A549 (cell line): ENCODE measurements at regions not wholly inside any gene's neighbourhood (a gene's known extent, or its start where the extent isn't known, plus 50 kb on each side); places are given as distances from the start of the nearest gene placed in this dataset.

Source experiments
- ATAC-seq, 2 experiments: fragments of 200-7000 bp in 1 of 2; fragments of >200 bp in 1 of 2; cut with Nextera tagmentation in 1 of 2; cut with Tn5 transposase in 1 of 2; 3 replicates each; pipeline versions ENCODE4 v1.8.0 to v1.9.1; 2018 to 2020; ENCODE audit warnings: mild to moderate bottlenecking in 1 of 2, moderate library complexity in 1 of 2
- CTCF ChIA-PET: fragments of 300-600 bp; sonication (Branson Sonifier 250); formaldehyde crosslinking; extraction: SDS; loops from one replicate; lab custom pipeline; 2021; ENCODE audit warnings: antibody characterized with exemption, inconsistent platforms; lab: Yijun Ruan, JAX
- POLR2A ChIA-PET: fragments of 350-600 bp; formaldehyde crosslinking; extraction: SDS; loops from one replicate; lab custom pipeline; 2021; ENCODE audit warnings: antibody characterized with exemption, inconsistent platforms; lab: Yijun Ruan, JAX
- DNase-seq, 2 experiments: peaks; one replicate each; pipeline versions ENCODE4 v3.0.0 to v3.0.0-alpha.2; 2011 to 2016; ENCODE audit warnings: low read depth in 1 of 2, low spot score in 1 of 2
- FAIRE-seq: peaks from 2 replicates; lab custom pipeline; 2011; peaks lifted over from hg19 to GRCh38; lab: Jason Lieb, UNC
- H3K27ac ChIP-seq, 2 experiments: fragments of >200 bp; sonication (Bioruptor Twin); formaldehyde crosslinking; 3 replicates each; pipeline ENCODE4 v1.5.1; 2016 to 2017
- H3K4me1 ChIP-seq: fragments of >200 bp; sonication (Bioruptor Twin); formaldehyde crosslinking; 3 replicates; pipeline ENCODE4 v1.6.1; 2016
- H3K4me2 ChIP-seq: fragments of >200 bp; sonication (Bioruptor Twin); formaldehyde crosslinking; 3 replicates; pipeline ENCODE4 v1.6.1; 2016
- H3K4me3 ChIP-seq: fragments of >200 bp; sonication (Bioruptor Twin); formaldehyde crosslinking; 3 replicates; pipeline ENCODE4 v1.5.1; 2016
- H3K9me3 ChIP-seq: fragments of >200 bp; sonication (Bioruptor Twin); formaldehyde crosslinking; 3 replicates; pipeline ENCODE4 v1.6.1; 2016
- CBX2 ChIP-seq: fragments of 200-600 bp; sonication (generic); IDR thresholded peaks from 2 replicates; pipeline ENCODE4 v1.6.1; 2016; ENCODE audit warnings: low read depth, mild to moderate bottlenecking, borderline replicate concordance
- CBX8 ChIP-seq: fragments of 200-600 bp; sonication (generic); IDR thresholded peaks from 2 replicates; pipeline ENCODE4 v1.6.1; 2016
- CEBPB ChIP-seq, 2 experiments: fragments of >200 bp in 1 of 2; sonication (Bioruptor Twin) in 1 of 2; formaldehyde crosslinking in 1 of 2; IDR thresholded peaks; 2 replicates each; pipeline ENCODE4 v1.6.1; 2012 to 2016
- E2F6 ChIP-seq: IDR thresholded peaks from 2 replicates; pipeline ENCODE4 v1.6.1; 2012; ENCODE audit warnings: low read depth, borderline replicate concordance
- EHF ChIP-seq: fragments of 250-450 bp; sonication (Bioruptor Pico); IDR thresholded peaks from 2 replicates; pipeline ENCODE4 v1.5.0; 2020; ENCODE audit warnings: mild to moderate bottlenecking
- EHMT2 ChIP-seq: fragments of 200-600 bp; sonication (generic); IDR thresholded peaks from 2 replicates; pipeline ENCODE4 v1.6.1; 2016; ENCODE audit warnings: antibody characterized with exemption, low read depth, mild to moderate bottlenecking, moderate library complexity
- EP300 ChIP-seq, 2 experiments: fragments of >200 bp; sonication (Bioruptor Twin); formaldehyde crosslinking; IDR thresholded peaks; 2 replicates in 1 of 2; 3 replicates in 1 of 2; pipeline ENCODE4 v1.6.1; 2016 to 2017
- ESRRA ChIP-seq: fragments of 150-350 bp; IDR thresholded peaks from 2 replicates; pipeline ENCODE4 v1.6.1; 2014; ENCODE audit warnings: mild to moderate bottlenecking, low read length, borderline replicate concordance
- FOSB ChIP-seq: fragments of 250-450 bp; sonication (Bioruptor Pico); IDR thresholded peaks from 2 replicates; pipeline ENCODE4 v1.5.0; 2020; ENCODE audit warnings: mild to moderate bottlenecking, moderate library complexity
- FOXS1 ChIP-seq: fragments of 250-450 bp; sonication (Bioruptor Pico); IDR thresholded peaks from 2 replicates; pipeline ENCODE4 v1.5.0; 2020; ENCODE audit warnings: mild to moderate bottlenecking, moderate library complexity
- GATA3 ChIP-seq: IDR thresholded peaks from 2 replicates; pipeline ENCODE4 v1.6.1; 2012; ENCODE audit warnings: borderline replicate concordance
- HDAC2 ChIP-seq: fragments of 200-600 bp; sonication (generic); IDR thresholded peaks from 2 replicates; pipeline ENCODE4 v1.6.1; 2016
- HOXA7 ChIP-seq: fragments of 250-450 bp; sonication (Bioruptor Pico); IDR thresholded peaks from 2 replicates; pipeline ENCODE4 v1.5.0; 2020; ENCODE audit warnings: mild to moderate bottlenecking, moderate library complexity
- HOXB5 ChIP-seq: fragments of 250-450 bp; sonication (Bioruptor Pico); IDR thresholded peaks from 2 replicates; pipeline ENCODE4 v1.5.0; 2020; ENCODE audit warnings: mild to moderate bottlenecking, moderate library complexity
- KDM1A ChIP-seq: fragments of 200-600 bp; sonication (generic); IDR thresholded peaks from 2 replicates; pipeline ENCODE4 v1.6.1; 2016; ENCODE audit warnings: low read depth, mild to moderate bottlenecking
- MYC ChIP-seq: IDR thresholded peaks from 2 replicates; pipeline ENCODE4 v1.6.1; 2012; ENCODE audit warnings: mild to moderate bottlenecking, inconsistent platforms, low read length, improper control_type of control experiment, borderline replicate concordance
- POLR2AphosphoS2 ChIP-seq: conservative IDR thresholded peaks from 2 replicates; pipeline ENCODE4 v1.6.1; 2012; ENCODE audit warnings: low read length, improper control_type of control experiment, inconsistent platforms
- RARB ChIP-seq: fragments of 250-450 bp; sonication (Bioruptor Pico); IDR thresholded peaks from 2 replicates; pipeline ENCODE4 v1.8.0; 2021; ENCODE audit warnings: mild to moderate bottlenecking, moderate library complexity
- RCOR1 ChIP-seq: fragments of 150-350 bp; IDR thresholded peaks from 2 replicates; pipeline ENCODE4 v1.6.1; 2014; ENCODE audit warnings: antibody characterized with exemption, low read length, low read depth
- REST ChIP-seq: fragments of 200-600 bp; sonication (generic); IDR thresholded peaks from 2 replicates; pipeline ENCODE4 v1.6.1; 2016; ENCODE audit warnings: antibody characterized with exemption, mild to moderate bottlenecking, moderate library complexity
- RNF2 ChIP-seq: fragments of 200-600 bp; sonication (generic); IDR thresholded peaks from 2 replicates; pipeline ENCODE4 v1.6.1; 2016; ENCODE audit warnings: low read depth, mild to moderate bottlenecking, antibody characterized with exemption, moderate library complexity, borderline replicate concordance
- ZFP36 ChIP-seq: fragments of 450-650 bp; IDR thresholded peaks from 2 replicates; pipeline ENCODE4 v1.6.1; 2014; ENCODE audit warnings: borderline replicate concordance; ENCODE audit not compliant: partially characterized antibody
- WGBS: methylation state at CpG from one replicate; pipeline ENCODE4 v1.1.6; 2017; ENCODE audit errors: missing lambda C conversion rate; 5-methylcytosine and 5-hydroxymethylcytosine counted together
- TF ChIP-seq, protein P1 (sequence below): fragments of 450-650 bp; IDR thresholded peaks from 2 replicates; pipeline ENCODE4 v1.6.1; 2014; ENCODE audit warnings: antibody characterized with exemption
- TF ChIP-seq, protein P2 (sequence below): IDR thresholded peaks from 2 replicates; pipeline ENCODE4 v1.6.1; 2012
- TF ChIP-seq, protein P3 (sequence below): fragments of 150-350 bp; IDR thresholded peaks from 2 replicates; pipeline ENCODE4 v1.6.1; 2014; ENCODE audit warnings: low read depth, mild to moderate bottlenecking, low read length

GRCh38 chr12:74820324-74820723 lies 282.7 kb downstream of the ATXN7L3B start (continued):
- TF ChIP-seq, protein P1, sequence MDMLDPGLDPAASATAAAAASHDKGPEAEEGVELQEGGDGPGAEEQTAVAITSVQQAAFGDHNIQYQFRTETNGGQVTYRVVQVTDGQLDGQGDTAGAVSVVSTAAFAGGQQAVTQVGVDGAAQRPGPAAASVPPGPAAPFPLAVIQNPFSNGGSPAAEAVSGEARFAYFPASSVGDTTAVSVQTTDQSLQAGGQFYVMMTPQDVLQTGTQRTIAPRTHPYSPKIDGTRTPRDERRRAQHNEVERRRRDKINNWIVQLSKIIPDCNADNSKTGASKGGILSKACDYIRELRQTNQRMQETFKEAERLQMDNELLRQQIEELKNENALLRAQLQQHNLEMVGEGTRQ: no peak
- no peak for TF ChIP-seq POLR2AphosphoS2
- TF ChIP-seq RCOR1: no peak
- no peak for TF ChIP-seq CBX2

GRCh38 chr12:74836567-74836966 lies 298.9 kb downstream of the ATXN7L3B start:
- ChIA-PET CTCF (interaction anchor here (1.5 kb wide), 1 partner anchor 34 kb away, joined by 4 read pairs; no protein-coding TSS in a partner anchor), POLR2A (no interaction called here)
- ATAC-seq (no peak), FAIRE-seq (no peak), DNase-seq (no peak)
- Histone ChIP-seq H3K9me3 (peaks cover 6% of the 10 kb centered on the region; the same call in 1 of the 3 replicates), H3K27ac (no peak overlapping the region), H3K4me3 (no peak overlapping the region), H3K4me2 (no peak overlapping the region), H3K4me1 (no peaks in the 10 kb centered on the region)
- TF ChIP-seq HOXA7 (CRISPR knock-in tag): no peak
- TF ChIP-seq CBX8: no peak
- no peak for TF ChIP-seq RNF2
- TF ChIP-seq E2F6: no peak
- TF ChIP-seq MYC: no peak
- peak; percentile 59 for TF ChIP-seq ZFP36
- WGBS: 20% methylated on average over 2 of the region's 2 CpGs

GRCh38 chr12:74846116-74846515 lies 308.5 kb downstream of the ATXN7L3B start:
- no peak overlapping the region for H3K4me2 ChIP-seq
- no peaks in the 10 kb centered on the region for H3K4me1 ChIP-seq
- ChIA-PET POLR2A (no interaction called here), CTCF (no interaction called here)
- no peak overlapping the region for H3K27ac ChIP-seq
- H3K9me3 ChIP-seq: no peaks in the 10 kb centered on the region
- TF ChIP-seq RARB (CRISPR knock-in tag) (no peak), ESRRA (no peak), REST (no peak), HDAC2 (no peak)
- TF ChIP-seq, protein P2, sequence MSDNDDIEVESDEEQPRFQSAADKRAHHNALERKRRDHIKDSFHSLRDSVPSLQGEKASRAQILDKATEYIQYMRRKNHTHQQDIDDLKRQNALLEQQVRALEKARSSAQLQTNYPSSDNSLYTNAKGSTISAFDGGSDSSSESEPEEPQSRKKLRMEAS: no peak
- TF ChIP-seq, protein P3, sequence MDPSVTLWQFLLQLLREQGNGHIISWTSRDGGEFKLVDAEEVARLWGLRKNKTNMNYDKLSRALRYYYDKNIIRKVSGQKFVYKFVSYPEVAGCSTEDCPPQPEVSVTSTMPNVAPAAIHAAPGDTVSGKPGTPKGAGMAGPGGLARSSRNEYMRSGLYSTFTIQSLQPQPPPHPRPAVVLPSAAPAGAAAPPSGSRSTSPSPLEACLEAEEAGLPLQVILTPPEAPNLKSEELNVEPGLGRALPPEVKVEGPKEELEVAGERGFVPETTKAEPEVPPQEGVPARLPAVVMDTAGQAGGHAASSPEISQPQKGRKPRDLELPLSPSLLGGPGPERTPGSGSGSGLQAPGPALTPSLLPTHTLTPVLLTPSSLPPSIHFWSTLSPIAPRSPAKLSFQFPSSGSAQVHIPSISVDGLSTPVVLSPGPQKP: no peak
- no peak overlapping the region for H3K4me3 ChIP-seq
- FAIRE-seq (no peak), ATAC-seq (no peak), DNase-seq (no peak)
- 44% methylated on average over 2 of the region's 2 CpGs for WGBS

DNA sequence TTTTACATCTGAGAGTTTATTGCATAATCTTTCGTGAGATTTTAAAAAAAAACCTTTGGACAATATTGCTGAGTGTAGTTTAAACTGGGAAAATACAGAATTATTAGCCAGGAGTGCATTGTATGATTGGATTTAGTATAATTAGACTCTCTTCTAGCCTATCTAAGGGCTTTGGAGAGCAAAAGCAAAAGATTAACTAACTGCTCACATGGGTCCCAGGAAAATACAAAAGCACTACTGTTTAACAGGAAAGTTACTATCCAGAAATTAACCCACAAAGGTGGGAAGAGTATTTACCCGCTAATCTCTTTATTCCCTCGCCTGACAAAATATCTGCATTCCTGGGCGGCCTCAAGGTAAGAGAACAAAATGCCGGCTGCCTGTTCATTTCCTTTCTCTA lies 309.5 kb downstream of the ATXN7L3B start:
- Histone ChIP-seq H3K4me2 (no peak overlapping the region), H3K4me3 (no peak overlapping the region), H3K27ac (no peak overlapping the region), H3K9me3 (no peaks in the 10 kb centered on the region), H3K4me1 (no peaks in the 10 kb centered on the region)
- ATAC-seq (no peak), DNase-seq (no peak), FAIRE-seq (no peak)
- TF ChIP-seq GATA3: no peak
- TF ChIP-seq ESRRA: no peak
- TF ChIP-seq KDM1A: no peak
- TF ChIP-seq FOSB (CRISPR knock-in tag): no peak
- no peak for TF ChIP-seq EHMT2
- TF ChIP-seq EP300 (IDR thresholded peaks at IDR 0.05): no peak
- TF ChIP-seq EHF (CRISPR knock-in tag): no peak
- TF ChIP-seq, protein P2: no peak
- no peak for TF ChIP-seq CBX8
- no peak for TF ChIP-seq CEBPB (IDR thresholded peaks at IDR 0.05)
- TF ChIP-seq FOXS1 (CRISPR knock-in tag): no peak
- TF ChIP-seq, protein P3: no peak
- no peak for TF ChIP-seq HOXB5 (CRISPR knock-in tag)
- CTCF ChIA-PET: no interaction called here
- POLR2A ChIA-PET: no interaction called here
- WGBS: 69% methylated on average over 5 of the region's 5 CpGs
